ENCODE measurements at regions not wholly inside any gene's neighbourhood (a gene's known extent, or its start where the extent isn't known, plus 50 kb on each side); places are given as distances from the start of the nearest gene placed in this dataset.
A peak's percentile ranks its signal among the peaks of the same experiment; 100 is the strongest.

DNA sequence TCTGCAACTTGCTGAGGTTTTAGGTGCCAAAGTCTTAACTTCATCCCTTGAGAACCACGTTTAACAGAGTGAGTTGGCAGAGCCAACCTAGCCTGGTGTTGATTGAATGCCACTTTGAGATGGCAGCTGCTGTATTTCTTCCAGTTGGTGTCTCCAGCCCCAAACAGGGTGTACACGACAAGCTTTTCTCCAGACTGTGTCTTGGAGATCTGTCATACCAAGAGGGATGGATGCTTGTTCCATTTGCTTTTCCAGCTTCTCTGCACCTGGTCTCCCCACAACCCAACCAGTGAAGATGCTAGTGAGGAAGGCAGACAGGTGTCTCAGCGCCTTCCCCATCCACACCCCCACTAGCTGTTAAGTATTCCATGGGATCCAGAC is 141.1 kb upstream of the HS3ST2 start:
- H3K4me3 Mint-ChIP-seq: no peak overlapping the region
- H3K4ac ChIP-seq (ENCODE audit: low read depth, low read length): no peak overlapping the region
- no CpG with 5 or more reads among the region's 3 CpGs for WGBS (ENCODE audit: extremely low coverage, insufficient read length, low lambda C conversion rate)
- H2BK5ac ChIP-seq (ENCODE audit: insufficient read length, low read length): no peak overlapping the region
- H3K4me1 Mint-ChIP-seq: peaks cover 0 to 2% of the 10 kb centered on the region in 2 experiments; a peak in 1 of 4 replicates
- no peak overlapping the region for H3K18ac ChIP-seq (ENCODE audit: insufficient read length, low read depth, low read length)
- H4K8ac ChIP-seq (replicated peaks; ENCODE audit: insufficient read length, low read depth, low read length): no peak overlapping the region
- no peak overlapping the region for H4K91ac ChIP-seq (ENCODE audit: insufficient read length, low read depth, low read length)
- no peak overlapping the region for H3K27ac Mint-ChIP-seq
- no peaks in the 10 kb centered on the region for H3K9me3 ChIP-seq (ENCODE audit: control insufficient read depth, low read depth, low read length)
- no peak overlapping the region for H2BK15ac ChIP-seq (ENCODE audit: low read depth, low read length)
- no peaks in the 10 kb centered on the region for H3K79me2 ChIP-seq (ENCODE audit: insufficient read depth, low read length)
- no peak overlapping the region for H3K56ac ChIP-seq (ENCODE audit: insufficient read length, low read depth, low read length)
- H3K4me1 ChIP-seq (ENCODE audit: insufficient read depth, low read length): peaks cover 2% of the 10 kb centered on the region; the same call in 1 of the 2 replicates
- H3K79me1 ChIP-seq (ENCODE audit: insufficient read depth, low read depth, low read length, poor library complexity, severe bottlenecking): no peaks in the 10 kb centered on the region
- no peak overlapping the region for H3K9ac ChIP-seq (ENCODE audit: extremely low read depth, insufficient read length, low read length)
- H3K23ac ChIP-seq (ENCODE audit: insufficient read length, low read depth, low read length): no peak overlapping the region
- H3K27ac ChIP-seq (ENCODE audit: insufficient read length, low read depth, low read length): no peak overlapping the region
- no peak overlapping the region for H4K5ac ChIP-seq (ENCODE audit: insufficient read length, low read depth, low read length)
- H2AFZ ChIP-seq (ENCODE audit: low read length): no peak overlapping the region
- TF ChIP-seq, protein P1, sequence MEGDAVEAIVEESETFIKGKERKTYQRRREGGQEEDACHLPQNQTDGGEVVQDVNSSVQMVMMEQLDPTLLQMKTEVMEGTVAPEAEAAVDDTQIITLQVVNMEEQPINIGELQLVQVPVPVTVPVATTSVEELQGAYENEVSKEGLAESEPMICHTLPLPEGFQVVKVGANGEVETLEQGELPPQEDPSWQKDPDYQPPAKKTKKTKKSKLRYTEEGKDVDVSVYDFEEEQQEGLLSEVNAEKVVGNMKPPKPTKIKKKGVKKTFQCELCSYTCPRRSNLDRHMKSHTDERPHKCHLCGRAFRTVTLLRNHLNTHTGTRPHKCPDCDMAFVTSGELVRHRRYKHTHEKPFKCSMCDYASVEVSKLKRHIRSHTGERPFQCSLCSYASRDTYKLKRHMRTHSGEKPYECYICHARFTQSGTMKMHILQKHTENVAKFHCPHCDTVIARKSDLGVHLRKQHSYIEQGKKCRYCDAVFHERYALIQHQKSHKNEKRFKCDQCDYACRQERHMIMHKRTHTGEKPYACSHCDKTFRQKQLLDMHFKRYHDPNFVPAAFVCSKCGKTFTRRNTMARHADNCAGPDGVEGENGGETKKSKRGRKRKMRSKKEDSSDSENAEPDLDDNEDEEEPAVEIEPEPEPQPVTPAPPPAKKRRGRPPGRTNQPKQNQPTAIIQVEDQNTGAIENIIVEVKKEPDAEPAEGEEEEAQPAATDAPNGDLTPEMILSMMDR (conservative IDR thresholded peaks at IDR 0.05): no peak
- no peaks in the 10 kb centered on the region for H3K9me3 Mint-ChIP-seq
- H3T11ph ChIP-seq (ENCODE audit: low read length): no peak overlapping the region
- no peak overlapping the region for H3K4me2 ChIP-seq (ENCODE audit: insufficient read depth, insufficient read length, low read length)
- H3K27me3 ChIP-seq (ENCODE audit: insufficient read depth, low read length): no peaks in the 10 kb centered on the region
- no peak overlapping the region for H3K14ac ChIP-seq (ENCODE audit: insufficient read depth, low read length)
- peak; percentile 20 for DNase-seq
- no peaks in the 10 kb centered on the region for H3K36me3 Mint-ChIP-seq (ENCODE audit: insufficient read depth in 1 of 3, low read depth in 3 of 3)
- H2BK12ac ChIP-seq (ENCODE audit: insufficient read length, low read depth, low read length): no peak overlapping the region
- H2BK120ac ChIP-seq (ENCODE audit: low read depth, low read length, poor library complexity, severe bottlenecking): no peak overlapping the region
- H2BK20ac ChIP-seq (ENCODE audit: low read depth, low read length, poor library complexity, severe bottlenecking): no peak overlapping the region
- H2AK5ac ChIP-seq (ENCODE audit: insufficient read length, low read length): no peak overlapping the region
- peaks cover 2% of the 10 kb centered on the region for H3K23me2 ChIP-seq (ENCODE audit: insufficient read length, low read depth, low read length, poor library complexity, severe bottlenecking)
- H3K27me3 Mint-ChIP-seq (ENCODE audit: low read depth): no peaks in the 10 kb centered on the region
- H4K20me1 ChIP-seq (ENCODE audit: control insufficient read depth, insufficient read depth, insufficient read length): no peaks in the 10 kb centered on the region
